Astrocyte (in vitro differentiated cells and primary cell): ENCODE measurements at regions not wholly inside any gene's neighbourhood (a gene's known extent, or its start where the extent isn't known, plus 50 kb on each side); places are given as distances from the start of the nearest gene placed in this dataset.

Experiments
- EZH2 ChIP-seq: IDR thresholded peaks from 2 replicates; pipeline ENCODE4 v1.6.1; 2012; ENCODE audit warnings: mild to moderate bottlenecking, low read length, inconsistent platforms; ENCODE audit not compliant: insufficient read depth
- TF ChIP-seq, protein P1 (sequence below): IDR thresholded peaks from 2 replicates; pipeline ENCODE4 v1.5.1; 2011; ENCODE audit warnings: low read depth, mild to moderate bottlenecking, inconsistent platforms, low read length, moderate library complexity; ENCODE audit not compliant: insufficient read depth

DNA sequence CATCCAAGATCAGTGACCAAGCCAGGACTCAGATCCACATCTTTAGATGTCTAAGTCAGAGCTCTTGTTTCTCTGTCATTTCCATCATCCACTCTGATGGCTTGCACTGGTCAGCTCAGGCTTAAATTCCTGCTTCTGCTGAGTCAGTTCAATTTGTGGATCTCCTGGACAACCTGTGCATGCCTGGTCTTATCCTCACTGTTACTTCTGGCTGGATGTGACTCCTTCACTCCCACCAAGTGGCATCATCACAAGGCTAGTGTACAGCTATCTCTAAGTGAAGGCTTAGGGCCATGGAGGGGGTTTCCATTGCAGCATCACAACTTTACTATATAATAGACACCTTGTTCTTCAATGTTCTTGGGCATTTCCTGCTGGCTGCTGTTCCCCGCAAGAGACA, 102.9 kb downstream of the EMP1 start:
- TF ChIP-seq, protein P1, sequence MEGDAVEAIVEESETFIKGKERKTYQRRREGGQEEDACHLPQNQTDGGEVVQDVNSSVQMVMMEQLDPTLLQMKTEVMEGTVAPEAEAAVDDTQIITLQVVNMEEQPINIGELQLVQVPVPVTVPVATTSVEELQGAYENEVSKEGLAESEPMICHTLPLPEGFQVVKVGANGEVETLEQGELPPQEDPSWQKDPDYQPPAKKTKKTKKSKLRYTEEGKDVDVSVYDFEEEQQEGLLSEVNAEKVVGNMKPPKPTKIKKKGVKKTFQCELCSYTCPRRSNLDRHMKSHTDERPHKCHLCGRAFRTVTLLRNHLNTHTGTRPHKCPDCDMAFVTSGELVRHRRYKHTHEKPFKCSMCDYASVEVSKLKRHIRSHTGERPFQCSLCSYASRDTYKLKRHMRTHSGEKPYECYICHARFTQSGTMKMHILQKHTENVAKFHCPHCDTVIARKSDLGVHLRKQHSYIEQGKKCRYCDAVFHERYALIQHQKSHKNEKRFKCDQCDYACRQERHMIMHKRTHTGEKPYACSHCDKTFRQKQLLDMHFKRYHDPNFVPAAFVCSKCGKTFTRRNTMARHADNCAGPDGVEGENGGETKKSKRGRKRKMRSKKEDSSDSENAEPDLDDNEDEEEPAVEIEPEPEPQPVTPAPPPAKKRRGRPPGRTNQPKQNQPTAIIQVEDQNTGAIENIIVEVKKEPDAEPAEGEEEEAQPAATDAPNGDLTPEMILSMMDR, result no peak
- TF ChIP-seq EZH2, result no peak
